HG02885 (cell line): ENCODE measurements at regions not wholly inside any gene's neighbourhood (a gene's known extent, or its start where the extent isn't known, plus 50 kb on each side); places are given as distances from the start of the nearest gene placed in this dataset.

Experiments used
- ATAC-seq: cut with Tn5 transposase; IDR thresholded peaks from one replicate; pipeline ENCODE4 v1.9.1; 2021; ENCODE audit warnings: mild to moderate bottlenecking; ENCODE audit not compliant: unreplicated experiment, poor library complexity

GRCh38 chr6:133583907-133584427 is 304.9 kb upstream of the TCF21 start:
- no peak for ATAC-seq

- no peak for ATAC-seq
These were observed 304.1 kb upstream of the TCF21 start for GRCh38 chr6:133584823-133585222.

DNA sequence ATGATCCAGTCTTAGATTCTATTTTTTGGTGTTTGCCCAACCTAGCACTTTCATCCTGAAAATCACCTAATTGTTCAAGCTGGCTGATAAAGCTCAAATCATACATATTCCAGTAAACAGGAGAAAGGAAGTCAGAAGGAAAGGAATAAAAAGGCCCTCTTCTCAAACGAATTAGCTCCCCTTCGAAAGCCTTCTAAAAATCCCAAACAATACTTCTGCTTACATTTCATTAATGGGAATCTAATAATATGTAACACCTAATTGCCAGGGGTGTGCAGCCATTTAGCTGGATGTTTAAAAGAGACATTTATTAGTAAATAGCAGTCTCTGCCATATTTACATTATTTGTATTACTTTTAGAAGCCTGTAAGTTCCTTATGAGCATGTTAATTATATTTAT is 302.9 kb upstream of the TCF21 start:
- ATAC-seq = no peak

- ATAC-seq = no peak
These were observed 301.3 kb upstream of the TCF21 start for GRCh38 chr6:133587546-133588160.

- ATAC-seq = no peak
These were observed 298.7 kb upstream of the TCF21 start for GRCh38 chr6:133590196-133590595.

GRCh38 chr6:133590814-133591213 is 298.1 kb upstream of the TCF21 start:
- ATAC-seq = no peak

GRCh38 chr6:133591275-133591674 is 297.6 kb upstream of the TCF21 start:
- ATAC-seq = no peak

GRCh38 chr6:133594652-133595110 is 294.2 kb upstream of the TCF21 start:
- no peak for ATAC-seq

GRCh38 chr6:133595111-133595761 is 293.7 kb upstream of the TCF21 start:
- no peak for ATAC-seq

- no peak for ATAC-seq
These were observed 282.1 kb upstream of the TCF21 start for GRCh38 chr6:133606852-133607251.

DNA sequence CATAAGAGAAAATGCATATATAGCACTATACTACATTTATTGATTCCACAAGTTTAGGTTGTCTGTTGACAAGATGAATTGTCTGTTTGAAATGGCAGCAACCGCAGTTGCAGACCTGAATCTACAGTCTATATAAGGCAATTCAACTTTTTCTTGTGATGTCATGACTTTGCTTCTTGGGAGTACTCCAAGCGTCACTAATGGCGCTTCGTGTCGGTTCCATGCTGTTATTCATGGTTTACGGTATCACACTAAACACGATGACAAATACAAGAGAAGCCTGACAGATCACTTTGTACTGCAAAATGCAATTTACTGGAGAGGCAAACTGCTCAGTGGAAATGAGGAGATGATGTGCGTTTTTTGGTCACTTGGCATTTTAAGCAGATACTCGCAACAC is 280.3 kb upstream of the TCF21 start:
- ATAC-seq = no peak

- no peak for ATAC-seq
These were observed 279.3 kb upstream of the TCF21 start for GRCh38 chr6:133609415-133610226.

- ATAC-seq = no peak
These were observed 278.6 kb upstream of the TCF21 start for GRCh38 chr6:133610227-133610840.

- no peak for ATAC-seq
These were observed 277.9 kb upstream of the TCF21 start for GRCh38 chr6:133610971-133611370.

GRCh38 chr6:133612459-133612858 is 276.5 kb upstream of the TCF21 start:
- no peak for ATAC-seq

DNA sequence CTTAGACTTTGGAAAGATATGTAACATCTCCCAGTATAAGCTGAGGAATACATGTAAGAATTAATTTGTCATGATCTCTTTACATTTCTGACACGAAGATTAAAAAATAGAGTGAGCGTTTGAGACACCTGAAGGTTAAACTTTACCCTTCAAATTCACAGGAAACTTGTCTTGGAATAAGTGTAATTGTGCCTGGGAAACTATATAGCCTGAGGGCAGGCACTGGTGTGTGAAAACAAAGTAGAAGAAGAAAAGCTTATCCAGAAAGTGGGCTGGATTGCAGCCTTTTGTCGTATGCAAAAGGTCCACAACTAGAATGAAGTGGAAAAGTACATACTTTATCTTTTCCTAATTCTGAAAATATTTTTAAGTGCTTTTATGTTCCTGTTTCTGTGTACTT is 275.7 kb upstream of the TCF21 start:
- ATAC-seq = no peak

GRCh38 chr6:133621751-133622150 is 267.2 kb upstream of the TCF21 start:
- ATAC-seq = no peak

DNA sequence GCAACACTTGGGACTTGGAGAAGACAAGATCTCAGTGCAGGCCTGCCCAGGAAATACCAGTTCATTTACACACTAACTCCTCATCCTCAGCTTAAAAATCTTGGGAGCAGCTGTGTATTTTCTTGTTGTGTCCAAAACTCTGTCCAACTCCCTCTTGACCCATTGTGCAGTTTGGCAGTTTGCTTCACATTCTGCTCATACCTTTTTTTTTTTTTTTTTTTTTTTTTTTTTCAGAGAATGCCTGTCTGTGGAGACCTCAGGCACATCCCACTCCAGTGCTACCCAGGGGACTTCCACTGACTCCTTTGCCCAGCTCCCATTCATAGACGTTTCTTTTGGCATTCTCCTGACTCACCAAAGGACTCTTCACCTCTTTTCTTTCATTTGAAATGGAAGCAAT is 265.8 kb upstream of the TCF21 start:
- ATAC-seq = no peak

- no peak for ATAC-seq
These were observed 265.3 kb upstream of the TCF21 start for GRCh38 chr6:133623621-133624020.

DNA sequence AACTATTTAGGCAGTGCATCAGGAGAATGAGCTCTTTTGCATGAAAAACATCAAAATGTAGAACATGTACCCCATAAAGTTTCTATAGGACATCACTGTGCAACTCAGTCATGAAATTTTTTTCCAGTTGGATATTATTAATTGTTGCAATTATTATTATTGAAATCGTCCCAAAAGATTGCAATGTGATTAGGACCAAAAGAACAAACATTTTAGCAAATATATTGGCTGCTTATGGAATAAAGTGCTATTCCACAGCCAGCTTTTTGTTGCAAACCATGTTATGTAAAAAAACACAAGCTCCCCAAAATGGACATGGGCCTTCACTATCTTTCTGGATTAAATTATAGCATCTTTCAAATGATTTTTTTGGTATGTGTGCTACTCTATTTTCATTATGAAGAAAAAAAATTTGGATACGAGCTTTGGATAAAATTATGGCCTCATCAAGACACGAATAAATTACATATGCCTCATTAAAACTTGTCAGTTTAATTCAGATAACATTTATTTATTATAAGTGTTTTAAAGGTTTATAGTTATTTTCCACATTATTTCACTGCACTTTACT is 262.7 kb upstream of the TCF21 start:
- no peak for ATAC-seq
